ENCODE measurements at regions not wholly inside any gene's neighbourhood (a gene's known extent, or its start where the extent isn't known, plus 50 kb on each side); places are given as distances from the start of the nearest gene placed in this dataset.
"Not testable (repeated sequence)": the region's sequence is repeated elsewhere in the genome, so short reads cannot be mapped to it uniquely, and the experiment has no call there.

GRCh38 chr4:71081192-71081591, 87.7 kb downstream of the DCK start:
- DNase-seq (ENCODE audit: low spot score), result no peak

GRCh38 chr4:71093745-71094144, 100.3 kb downstream of the DCK start:
- no peak for DNase-seq (ENCODE audit: low spot score)

GRCh38 chr4:71094201-71094600, 100.8 kb downstream of the DCK start:
- no peak for DNase-seq (ENCODE audit: low spot score)

GRCh38 chr4:71095141-71095540, 101.7 kb downstream of the DCK start:
- no peak for DNase-seq (ENCODE audit: low spot score)

GRCh38 chr4:71095545-71095944, 102.1 kb downstream of the DCK start:
- DNase-seq (ENCODE audit: low spot score), result no peak

GRCh38 chr4:71107726-71108125, 114.3 kb downstream of the DCK start:
- DNase-seq (ENCODE audit: low spot score), result no peak

GRCh38 chr4:71110499-71110898, 117.0 kb downstream of the DCK start:
- DNase-seq (ENCODE audit: low spot score), result no peak

GRCh38 chr4:71111133-71111532, 117.7 kb downstream of the DCK start:
- not testable (repeated sequence) for DNase-seq (ENCODE audit: low spot score)

- no peak for DNase-seq (ENCODE audit: low spot score)
These were observed 119.8 kb downstream of the DCK start for GRCh38 chr4:71113294-71113693.

GRCh38 chr4:71120831-71121524, 127.5 kb downstream of the DCK start:
- no peak for DNase-seq (ENCODE audit: low spot score)

GRCh38 chr4:71123951-71124350, 130.5 kb downstream of the DCK start:
- no peak for DNase-seq (ENCODE audit: low spot score)

GRCh38 chr4:71125137-71125536, 131.7 kb downstream of the DCK start:
- no peak for DNase-seq (ENCODE audit: low spot score)

- DNase-seq (ENCODE audit: low spot score), result peak; percentile 69
These were observed 133.3 kb downstream of the DCK start for GRCh38 chr4:71126719-71127118.

- DNase-seq (ENCODE audit: low spot score), result peak; percentile 37
These were observed 137.6 kb downstream of the DCK start for GRCh38 chr4:71130827-71131603.

GRCh38 chr4:71132486-71132885, 139.0 kb downstream of the DCK start:
- no peak for DNase-seq (ENCODE audit: low spot score)

- no peak for DNase-seq (ENCODE audit: low spot score)
These were observed 140.0 kb downstream of the DCK start for GRCh38 chr4:71133491-71133890.

GRCh38 chr4:71136071-71136470, 142.6 kb downstream of the DCK start:
- no peak for DNase-seq (ENCODE audit: low spot score)

- DNase-seq (ENCODE audit: low spot score), result no peak
These were observed 144.7 kb downstream of the DCK start for GRCh38 chr4:71138007-71138615.

- no peak for DNase-seq (ENCODE audit: low spot score)
These were observed 147.1 kb downstream of the DCK start for GRCh38 chr4:71140563-71140962.

GRCh38 chr4:71141125-71141524, 147.7 kb downstream of the DCK start:
- DNase-seq (ENCODE audit: low spot score), result no peak

GRCh38 chr4:71147261-71147660, 153.8 kb downstream of the DCK start:
- no peak for DNase-seq (ENCODE audit: low spot score)

- no peak for DNase-seq (ENCODE audit: low spot score)
These were observed 155.1 kb downstream of the DCK start for GRCh38 chr4:71148545-71148944.

GRCh38 chr4:71151054-71151453, 157.6 kb downstream of the DCK start:
- DNase-seq (ENCODE audit: low spot score), result no peak
